Hepatocyte (in vitro differentiated cells): ENCODE measurements at regions not wholly inside any gene's neighbourhood (a gene's known extent, or its start where the extent isn't known, plus 50 kb on each side); places are given as distances from the start of the nearest gene placed in this dataset.

ENCODE experiments used
- CTCF ChIP-seq: fragments of 200-600 bp; sonication (generic); IDR thresholded peaks from 2 replicates; pipeline ENCODE4 v1.5.1; 2016; ENCODE audit warnings: antibody characterized with exemption, mild to moderate bottlenecking; ENCODE audit not compliant: poor library complexity
- EZH2 ChIP-seq: fragments of 200-600 bp; sonication (generic); IDR thresholded peaks from 2 replicates; pipeline ENCODE4 v1.6.1; 2016; ENCODE audit warnings: antibody characterized with exemption, mild to moderate bottlenecking, borderline replicate concordance

GRCh38 chr7:115578576-115578975 lies 452.0 kb downstream of the TFEC start:
- TF ChIP-seq CTCF (no peak), EZH2 (no peak)
